HEK293 (cell line): ENCODE measurements at regions not wholly inside any gene's neighbourhood (a gene's known extent, or its start where the extent isn't known, plus 50 kb on each side); places are given as distances from the start of the nearest gene placed in this dataset.

Experiments used
- CTCF ChIA-PET: fragments of 350-600 bp; formaldehyde crosslinking; extraction: SDS; loops from one replicate; lab custom pipeline; 2021; ENCODE audit warnings: antibody characterized with exemption; lab: Yijun Ruan, JAX
- POLR2A ChIA-PET: fragments of 300-600 bp; formaldehyde crosslinking; extraction: SDS; loops from one replicate; lab custom pipeline; 2020; ENCODE audit warnings: antibody characterized with exemption, inconsistent platforms; lab: Yijun Ruan, JAX
- H3K27ac ChIP-seq: fragments of 200-500 bp; sonication (Bioruptor generic); 2 replicates; pipeline ENCODE4 v1.5.1; 2014; ENCODE audit warnings: low read depth, low read length, control low read depth, inconsistent platforms; ENCODE audit errors: extremely low read depth
- H3K36me3 ChIP-seq, 2 experiments: fragments of 200-500 bp in 1 of 2; sonication (Bioruptor generic) in 1 of 2; 1 replicate in 1 of 2; 2 replicates in 1 of 2; pipeline ENCODE4 v1.5.1; 2014 to 2017; ENCODE audit warnings: inconsistent platforms in 2 of 2, low read length in 2 of 2; ENCODE audit not compliant: control insufficient read depth in 2 of 2, insufficient read depth in 1 of 2
- H3K4me1 ChIP-seq: fragments of 200-500 bp; sonication (Bioruptor generic); 2 replicates; pipeline ENCODE4 v1.5.1; 2014; ENCODE audit warnings: mild to moderate bottlenecking, low read length, inconsistent platforms; ENCODE audit not compliant: control insufficient read depth, insufficient read depth
- H3K4me3 ChIP-seq: 2 replicates; pipeline ENCODE4 v1.5.1; 2011; ENCODE audit warnings: low read depth, mild to moderate bottlenecking, control low read depth, low read length, moderate library complexity
- H3K9me3 ChIP-seq: fragments of 200-500 bp; sonication (Bioruptor generic); 2 replicates; pipeline ENCODE4 v1.5.1; 2014; ENCODE audit warnings: low read depth, low read length, inconsistent platforms; ENCODE audit not compliant: control insufficient read depth, insufficient read depth
- KLF1 ChIP-seq: fragments of 450-650 bp; formaldehyde crosslinking; IDR thresholded peaks from 2 replicates; pipeline ENCODE4 v1.5.1; 2016; ENCODE audit warnings: missing biosample characterization, missing genetic modification characterization
- WT1 ChIP-seq: fragments of 450-650 bp; formaldehyde crosslinking; IDR thresholded peaks from 2 replicates; pipeline ENCODE4 v1.5.1; 2016; ENCODE audit warnings: missing biosample characterization, missing genetic modification characterization
- ZFP37 ChIP-seq: fragments of 450-650 bp; formaldehyde crosslinking; IDR thresholded peaks from 2 replicates; pipeline ENCODE4 v1.5.1; 2016; ENCODE audit warnings: missing biosample characterization, missing genetic modification characterization
- ZFP41 ChIP-seq: fragments of 450-650 bp; formaldehyde crosslinking; IDR thresholded peaks from 2 replicates; pipeline ENCODE4 v1.5.1; 2016; ENCODE audit warnings: missing biosample characterization, missing genetic modification characterization, borderline replicate concordance
- ZNF169 ChIP-seq: fragments of 450-650 bp; formaldehyde crosslinking; IDR thresholded peaks from 2 replicates; pipeline ENCODE4 v1.5.1; 2016; ENCODE audit warnings: missing biosample characterization, missing genetic modification characterization
- ZNF223 ChIP-seq: fragments of 450-650 bp; formaldehyde crosslinking; IDR thresholded peaks from 2 replicates; pipeline ENCODE4 v1.5.1; 2016; ENCODE audit warnings: missing biosample characterization, missing genetic modification characterization
- ZNF274 ChIP-seq, 2 experiments: fragments of 200-500 bp in 1 of 2; fragments of 450-650 bp in 1 of 2; sonication (Bioruptor generic) in 1 of 2; formaldehyde crosslinking in 1 of 2; IDR thresholded peaks; 2 replicates each; pipeline versions ENCODE4 v1.5.1 to v1.6.1; 2014 to 2016; ENCODE audit warnings: borderline replicate concordance in 1 of 2, inconsistent platforms in 1 of 2, low read length in 1 of 2, missing biosample characterization in 1 of 2, missing genetic modification characterization in 1 of 2
- ZNF302 ChIP-seq: fragments of 450-650 bp; formaldehyde crosslinking; IDR thresholded peaks from 2 replicates; pipeline ENCODE4 v1.5.1; 2016; ENCODE audit warnings: missing biosample characterization, missing genetic modification characterization, low read depth
- ZNF335 ChIP-seq: fragments of 450-650 bp; formaldehyde crosslinking; conservative IDR thresholded peaks from 2 replicates; pipeline ENCODE4 v1.5.1; 2016; ENCODE audit warnings: missing biosample characterization, missing genetic modification characterization
- ZNF350 ChIP-seq: fragments of 450-650 bp; formaldehyde crosslinking; IDR thresholded peaks from 2 replicates; pipeline ENCODE4 v1.5.0; 2017; ENCODE audit warnings: missing biosample characterization, mild to moderate bottlenecking, missing genetic modification characterization
- ZNF366 ChIP-seq: fragments of 450-650 bp; formaldehyde crosslinking; conservative IDR thresholded peaks from 2 replicates; pipeline ENCODE4 v1.5.1; 2016; ENCODE audit warnings: missing biosample characterization, missing genetic modification characterization
- ZNF416 ChIP-seq: fragments of 450-650 bp; formaldehyde crosslinking; IDR thresholded peaks from 2 replicates; pipeline ENCODE4 v1.5.1; 2016; ENCODE audit warnings: missing biosample characterization, missing genetic modification characterization
- ZNF660 ChIP-seq: fragments of 450-650 bp; IDR thresholded peaks from 2 replicates; pipeline ENCODE4 v1.5.1; 2018; ENCODE audit warnings: missing biosample characterization, mild to moderate bottlenecking, missing genetic modification characterization
- ZNF664 ChIP-seq: fragments of 450-650 bp; formaldehyde crosslinking; IDR thresholded peaks from 2 replicates; pipeline ENCODE4 v1.5.1; 2016; ENCODE audit warnings: missing biosample characterization, missing genetic modification characterization
- ZNF707 ChIP-seq: fragments of 450-650 bp; formaldehyde crosslinking; IDR thresholded peaks from 2 replicates; pipeline ENCODE4 v1.5.1; 2016; ENCODE audit warnings: missing biosample characterization, missing genetic modification characterization
- TF ChIP-seq, protein P1 (sequence below): fragments of 450-650 bp; formaldehyde crosslinking; IDR thresholded peaks from 2 replicates; pipeline ENCODE4 v1.5.1; 2016; ENCODE audit warnings: missing biosample characterization, missing genetic modification characterization
- TF ChIP-seq, protein P2 (sequence below): fragments of 450-650 bp; formaldehyde crosslinking; IDR thresholded peaks from 2 replicates; pipeline ENCODE4 v1.5.1; 2017; ENCODE audit warnings: missing biosample characterization, missing genetic modification characterization
- TF ChIP-seq, protein P3 (sequence below): fragments of 450-650 bp; formaldehyde crosslinking; IDR thresholded peaks from 2 replicates; pipeline ENCODE4 v1.5.1; 2016; ENCODE audit warnings: missing biosample characterization, missing genetic modification characterization
- TF ChIP-seq, protein P4 (sequence below): fragments of 450-650 bp; formaldehyde crosslinking; IDR thresholded peaks from 2 replicates; pipeline ENCODE4 v1.5.1; 2016; ENCODE audit warnings: missing biosample characterization, missing genetic modification characterization

DNA sequence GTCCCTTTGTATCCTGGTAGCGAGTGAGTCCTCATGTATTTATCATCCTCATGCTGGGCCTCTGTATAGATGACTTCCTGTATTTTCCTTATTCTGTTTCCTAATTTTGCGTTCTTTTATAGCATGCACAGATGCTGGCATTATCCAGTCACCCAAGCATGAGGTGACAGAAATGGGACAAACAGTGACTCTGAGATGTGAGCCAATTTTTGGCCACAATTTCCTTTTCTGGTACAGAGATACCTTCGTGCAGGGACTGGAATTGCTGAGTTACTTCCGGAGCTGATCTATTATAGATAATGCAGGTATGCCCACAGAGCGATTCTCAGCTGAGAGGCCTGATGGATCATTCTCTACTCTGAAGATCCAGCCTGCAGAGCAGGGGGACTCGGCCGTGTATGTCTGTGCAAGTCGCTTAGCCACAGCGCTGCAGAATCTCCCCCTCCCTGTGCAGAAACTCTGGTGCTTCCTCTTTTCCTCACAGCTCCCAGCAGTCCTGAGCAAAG, 183.1 kb upstream of the PRSS58 start:
- Histone ChIP-seq H3K4me3 (no peak overlapping the region), H3K36me3 (no peaks in the 10 kb centered on the region), H3K27ac (no peak overlapping the region), H3K9me3 (no peaks in the 10 kb centered on the region), H3K4me1 (no peaks in the 10 kb centered on the region)
- CTCF ChIA-PET, result interaction anchor here (0.5 to 3.9 kb wide), 11 partner anchors 18 to 342 kb away, joined by 3 to 21 read pairs (median 4); no protein-coding TSS in a partner anchor
- TF ChIP-seq ZNF660 (tag by site-specific recombination) (no peak), ZNF223 (tag by site-specific recombination) (no peak), ZNF366 (tag by site-specific recombination) (no peak), ZNF416 (tag by site-specific recombination) (no peak), ZNF302 (tag by site-specific recombination) (no peak), ZNF707 (tag by site-specific recombination) (no peak)
- POLR2A ChIA-PET, result no interaction called here

DNA sequence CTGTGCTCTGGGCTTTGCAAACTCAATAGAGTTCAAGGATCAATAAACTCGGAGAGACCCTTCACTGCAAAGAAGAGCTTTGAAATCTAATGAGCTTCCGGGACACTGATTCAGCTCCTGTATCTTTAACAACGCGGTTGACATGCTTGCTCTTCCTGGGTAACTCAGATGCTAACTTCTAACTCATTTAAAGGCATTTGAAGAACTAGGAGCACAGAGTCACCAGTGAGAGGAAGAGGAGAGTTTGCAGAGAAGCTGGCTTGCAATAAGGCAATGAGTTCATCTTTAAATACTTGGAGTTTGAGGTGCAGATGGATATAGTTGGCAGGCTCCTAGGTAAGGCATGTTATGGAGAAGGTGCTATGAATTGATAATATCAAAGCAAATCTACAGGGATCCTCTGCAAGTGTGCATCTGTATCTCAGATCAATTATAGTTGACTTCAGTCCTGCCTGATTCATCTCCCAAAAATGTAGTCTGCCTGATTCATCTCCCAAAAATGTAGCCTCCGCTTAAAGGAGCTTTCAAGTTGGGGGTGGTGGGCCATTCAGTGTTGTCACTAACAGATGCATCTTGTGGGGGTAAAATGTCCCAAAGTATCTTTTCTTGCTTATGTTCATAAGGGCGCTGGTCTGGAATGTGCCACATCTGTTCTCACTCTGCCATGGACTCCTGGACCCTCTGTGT, 182.5 kb upstream of the PRSS58 start:
- Histone ChIP-seq H3K27ac (no peak overlapping the region), H3K9me3 (no peaks in the 10 kb centered on the region), H3K4me1 (no peaks in the 10 kb centered on the region), H3K36me3 (no peaks in the 10 kb centered on the region), H3K4me3 (no peak overlapping the region)
- ChIA-PET POLR2A (no interaction called here), CTCF (interaction anchor here (0.6 to 3.9 kb wide), 14 partner anchors 19 to 493 kb away, joined by 3 to 21 read pairs (median 4); partner anchors contain the start of gene TRPV5)
- TF ChIP-seq ZNF335 (tag by site-specific recombination) (peak; percentile 37; the same call in 1 of the 2 replicates), WT1 (no peak)
- TF ChIP-seq, protein P1, sequence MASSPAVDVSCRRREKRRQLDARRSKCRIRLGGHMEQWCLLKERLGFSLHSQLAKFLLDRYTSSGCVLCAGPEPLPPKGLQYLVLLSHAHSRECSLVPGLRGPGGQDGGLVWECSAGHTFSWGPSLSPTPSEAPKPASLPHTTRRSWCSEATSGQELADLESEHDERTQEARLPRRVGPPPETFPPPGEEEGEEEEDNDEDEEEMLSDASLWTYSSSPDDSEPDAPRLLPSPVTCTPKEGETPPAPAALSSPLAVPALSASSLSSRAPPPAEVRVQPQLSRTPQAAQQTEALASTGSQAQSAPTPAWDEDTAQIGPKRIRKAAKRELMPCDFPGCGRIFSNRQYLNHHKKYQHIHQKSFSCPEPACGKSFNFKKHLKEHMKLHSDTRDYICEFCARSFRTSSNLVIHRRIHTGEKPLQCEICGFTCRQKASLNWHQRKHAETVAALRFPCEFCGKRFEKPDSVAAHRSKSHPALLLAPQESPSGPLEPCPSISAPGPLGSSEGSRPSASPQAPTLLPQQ (tag by site-specific recombination), result no peak

DNA sequence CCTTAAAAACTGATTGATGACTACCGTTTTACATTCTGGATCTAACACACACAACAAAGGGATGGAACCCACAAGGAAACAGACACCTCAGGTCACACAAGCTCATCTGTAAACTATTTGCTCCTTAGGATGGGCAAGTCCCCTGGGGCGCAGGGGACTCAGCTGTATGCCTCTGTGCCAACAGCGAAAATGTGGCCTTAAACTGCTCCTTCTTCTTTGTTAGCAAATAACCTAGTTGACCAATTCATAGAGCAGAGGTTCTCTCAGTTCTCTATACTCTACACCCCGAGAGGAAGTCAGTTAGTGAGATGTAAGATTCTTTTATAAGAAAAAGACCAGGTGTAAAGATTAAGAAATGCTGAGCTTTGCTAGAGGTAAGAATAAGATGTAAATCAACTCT, 181.9 kb upstream of the PRSS58 start:
- Histone ChIP-seq H3K27ac (no peak overlapping the region), H3K4me3 (no peak overlapping the region), H3K9me3 (no peaks in the 10 kb centered on the region), H3K36me3 (no peaks in the 10 kb centered on the region), H3K4me1 (no peaks in the 10 kb centered on the region)
- CTCF ChIA-PET, result interaction anchor here (0.6 to 3.9 kb wide), 17 partner anchors 8 to 494 kb away, joined by 3 to 21 read pairs (median 4); partner anchors contain the start of gene TRPV5
- POLR2A ChIA-PET, result no interaction called here
- no peak for TF ChIP-seq ZNF274 (IDR thresholded peaks at IDR 0.05; ENCODE audit: low read length)
- TF ChIP-seq ZNF274 (tag by site-specific recombination; IDR thresholded peaks at IDR 0.05; ENCODE audit: borderline replicate concordance), result no peak
- TF ChIP-seq, protein P2, sequence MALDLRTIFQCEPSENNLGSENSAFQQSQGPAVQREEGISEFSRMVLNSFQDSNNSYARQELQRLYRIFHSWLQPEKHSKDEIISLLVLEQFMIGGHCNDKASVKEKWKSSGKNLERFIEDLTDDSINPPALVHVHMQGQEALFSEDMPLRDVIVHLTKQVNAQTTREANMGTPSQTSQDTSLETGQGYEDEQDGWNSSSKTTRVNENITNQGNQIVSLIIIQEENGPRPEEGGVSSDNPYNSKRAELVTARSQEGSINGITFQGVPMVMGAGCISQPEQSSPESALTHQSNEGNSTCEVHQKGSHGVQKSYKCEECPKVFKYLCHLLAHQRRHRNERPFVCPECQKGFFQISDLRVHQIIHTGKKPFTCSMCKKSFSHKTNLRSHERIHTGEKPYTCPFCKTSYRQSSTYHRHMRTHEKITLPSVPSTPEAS (tag by site-specific recombination), result no peak
- no peak for TF ChIP-seq ZFP37 (tag by site-specific recombination)
- TF ChIP-seq ZNF169 (tag by site-specific recombination), result no peak
- TF ChIP-seq, protein P3, sequence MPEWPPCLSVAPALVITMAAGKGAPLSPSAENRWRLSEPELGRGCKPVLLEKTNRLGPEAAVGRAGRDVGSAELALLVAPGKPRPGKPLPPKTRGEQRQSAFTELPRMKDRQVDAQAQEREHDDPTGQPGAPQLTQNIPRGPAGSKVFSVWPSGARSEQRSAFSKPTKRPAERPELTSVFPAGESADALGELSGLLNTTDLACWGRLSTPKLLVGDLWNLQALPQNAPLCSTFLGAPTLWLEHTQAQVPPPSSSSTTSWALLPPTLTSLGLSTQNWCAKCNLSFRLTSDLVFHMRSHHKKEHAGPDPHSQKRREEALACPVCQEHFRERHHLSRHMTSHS (tag by site-specific recombination), result no peak
- TF ChIP-seq ZFP41, result no peak
- TF ChIP-seq ZNF664, result no peak
- no peak for TF ChIP-seq KLF1 (tag by site-specific recombination)
- TF ChIP-seq ZNF350 (tag by site-specific recombination), result no peak
- TF ChIP-seq, protein P4, sequence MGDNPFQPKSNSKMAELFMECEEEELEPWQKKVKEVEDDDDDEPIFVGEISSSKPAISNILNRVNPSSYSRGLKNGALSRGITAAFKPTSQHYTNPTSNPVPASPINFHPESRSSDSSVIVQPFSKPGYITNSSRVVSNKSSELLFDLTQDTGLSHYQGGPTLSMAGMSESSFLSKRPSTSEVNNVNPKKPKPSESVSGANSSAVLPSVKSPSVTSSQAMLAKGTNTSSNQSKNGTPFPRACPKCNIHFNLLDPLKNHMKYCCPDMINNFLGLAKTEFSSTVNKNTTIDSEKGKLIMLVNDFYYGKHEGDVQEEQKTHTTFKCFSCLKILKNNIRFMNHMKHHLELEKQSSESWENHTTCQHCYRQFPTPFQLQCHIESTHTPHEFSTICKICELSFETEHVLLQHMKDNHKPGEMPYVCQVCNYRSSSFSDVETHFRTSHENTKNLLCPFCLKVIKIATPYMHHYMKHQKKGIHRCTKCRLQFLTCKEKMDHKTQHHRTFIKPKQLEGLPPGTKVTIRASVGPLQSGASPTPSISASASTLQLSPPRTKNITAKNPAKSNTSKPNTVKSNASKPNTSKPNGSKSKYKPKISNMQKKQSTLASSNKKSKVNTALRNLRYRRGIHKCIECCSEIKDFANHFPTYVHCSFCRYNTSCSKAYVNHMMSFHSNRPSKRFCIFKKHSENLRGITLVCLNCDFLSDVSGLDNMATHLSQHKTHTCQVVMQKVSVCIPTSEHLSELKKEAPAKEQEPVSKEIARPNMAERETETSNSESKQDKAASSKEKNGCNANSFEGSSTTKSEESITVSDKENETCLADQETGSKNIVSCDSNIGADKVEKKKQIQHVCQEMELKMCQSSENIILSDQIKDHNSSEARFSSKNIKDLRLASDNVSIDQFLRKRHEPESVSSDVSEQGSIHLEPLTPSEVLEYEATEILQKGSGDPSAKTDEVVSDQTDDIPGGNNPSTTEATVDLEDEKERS (tag by site-specific recombination), result no peak
